ENCODE measurements at regions not wholly inside any gene's neighbourhood (a gene's known extent, or its start where the extent isn't known, plus 50 kb on each side); places are given as distances from the start of the nearest gene placed in this dataset.

- DNase-seq (ENCODE audit: low read depth): no peak
These were observed 104.2 kb upstream of the DRD2 start for GRCh38 chr11:113579292-113579940.

GRCh38 chr11:113578715-113579250, 103.6 kb upstream of the DRD2 start:
- DNase-seq (ENCODE audit: low read depth): no peak

GRCh38 chr11:113578033-113578380, 102.8 kb upstream of the DRD2 start:
- DNase-seq (ENCODE audit: low read depth): no peak

- peak; percentile 16 for DNase-seq (ENCODE audit: low read depth)
These were observed 102.3 kb upstream of the DRD2 start for GRCh38 chr11:113577356-113578032.

- DNase-seq (ENCODE audit: low read depth): no peak
These were observed 99.4 kb upstream of the DRD2 start for GRCh38 chr11:113574586-113574985.

- no peak for DNase-seq (ENCODE audit: low read depth)
These were observed 99.0 kb upstream of the DRD2 start for GRCh38 chr11:113574171-113574570.

- DNase-seq (ENCODE audit: low read depth): peak; percentile 19
These were observed 97.0 kb upstream of the DRD2 start for GRCh38 chr11:113572136-113572735.

- DNase-seq (ENCODE audit: low read depth): no peak
These were observed 96.3 kb upstream of the DRD2 start for GRCh38 chr11:113571531-113571930.

GRCh38 chr11:113570906-113571305, 95.7 kb upstream of the DRD2 start:
- no peak for DNase-seq (ENCODE audit: low read depth)

GRCh38 chr11:113569391-113569790, 94.2 kb upstream of the DRD2 start:
- no peak for DNase-seq (ENCODE audit: low read depth)

- no peak for DNase-seq (ENCODE audit: low read depth)
These were observed 93.4 kb upstream of the DRD2 start for GRCh38 chr11:113568566-113568965.

- DNase-seq (ENCODE audit: low read depth): no peak
These were observed 92.8 kb upstream of the DRD2 start for GRCh38 chr11:113567867-113568544.

- no peak for DNase-seq (ENCODE audit: low read depth)
These were observed 91.9 kb upstream of the DRD2 start for GRCh38 chr11:113567097-113567496.

- no peak for DNase-seq (ENCODE audit: low read depth)
These were observed 89.4 kb upstream of the DRD2 start for GRCh38 chr11:113564527-113565130.

- DNase-seq (ENCODE audit: low read depth): no peak
These were observed 88.7 kb upstream of the DRD2 start for GRCh38 chr11:113563766-113564526.

- no peak for DNase-seq (ENCODE audit: low read depth)
These were observed 87.8 kb upstream of the DRD2 start for GRCh38 chr11:113562981-113563461.

GRCh38 chr11:113562576-113562975, 87.4 kb upstream of the DRD2 start:
- DNase-seq (ENCODE audit: low read depth): no peak

GRCh38 chr11:113557926-113558325, 82.7 kb upstream of the DRD2 start:
- no peak for DNase-seq (ENCODE audit: low read depth)

- peak; percentile 15 for DNase-seq (ENCODE audit: low read depth)
These were observed 80.8 kb upstream of the DRD2 start for GRCh38 chr11:113556036-113556435.

GRCh38 chr11:113555071-113555619, 79.9 kb upstream of the DRD2 start:
- no peak for DNase-seq (ENCODE audit: low read depth)

- no peak for DNase-seq (ENCODE audit: low read depth)
These were observed 79.3 kb upstream of the DRD2 start for GRCh38 chr11:113554526-113554925.
